ENCODE measurements at regions not wholly inside any gene's neighbourhood (a gene's known extent, or its start where the extent isn't known, plus 50 kb on each side); places are given as distances from the start of the nearest gene placed in this dataset.

DNA sequence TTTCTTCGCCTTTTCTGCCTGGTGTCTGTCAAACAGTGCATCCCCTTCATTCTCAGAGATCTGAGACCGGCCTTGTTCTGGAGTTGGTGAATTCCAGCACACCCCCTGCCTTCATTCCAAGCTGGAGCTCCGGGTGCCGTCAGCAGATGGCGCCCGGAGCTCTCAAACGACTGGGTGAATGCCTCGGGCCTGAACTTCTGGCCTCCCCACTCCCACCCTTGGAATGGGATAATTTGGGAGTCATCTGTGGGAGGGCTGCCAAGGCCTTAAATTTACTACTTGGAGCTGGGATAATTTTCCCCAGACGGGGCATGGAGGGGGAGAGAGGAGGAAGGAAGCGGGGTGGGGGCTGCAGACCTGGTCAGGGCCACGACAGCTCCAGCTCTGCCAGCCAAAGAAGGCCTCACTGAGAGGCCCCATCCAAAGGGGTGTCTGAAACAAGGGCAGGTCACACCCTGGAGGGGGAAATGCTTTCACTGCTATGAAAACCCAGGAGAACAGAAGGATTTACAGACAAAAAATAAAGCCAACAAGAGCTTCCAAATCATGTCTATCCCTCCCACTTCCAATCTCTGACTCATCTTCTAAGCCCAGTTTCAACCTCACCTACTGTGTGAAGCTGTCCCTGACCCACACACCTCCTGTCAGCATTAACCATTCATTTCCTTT, 187.9 kb downstream of the OPA1 start:
- DNase-seq: peak; percentile 22

DNA sequence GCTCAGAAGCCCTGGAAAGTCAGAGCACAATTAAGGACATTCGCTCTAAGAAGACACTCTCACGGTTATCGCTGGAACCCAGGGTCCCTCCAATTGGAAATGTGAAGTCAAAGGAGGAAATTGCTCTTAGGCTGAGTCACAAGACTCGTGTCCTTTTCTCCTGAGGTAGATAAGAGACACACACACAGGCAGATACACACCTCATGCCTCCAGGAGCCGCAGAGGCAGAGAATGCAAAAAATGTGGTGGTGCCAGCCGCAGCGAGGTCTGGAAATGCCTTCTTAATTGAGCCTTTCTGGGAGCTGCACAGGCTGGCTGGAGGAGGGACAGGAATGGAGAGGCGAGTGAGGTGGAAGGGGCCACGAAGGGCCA, 189.3 kb downstream of the OPA1 start:
- DNase-seq: no peak

DNA sequence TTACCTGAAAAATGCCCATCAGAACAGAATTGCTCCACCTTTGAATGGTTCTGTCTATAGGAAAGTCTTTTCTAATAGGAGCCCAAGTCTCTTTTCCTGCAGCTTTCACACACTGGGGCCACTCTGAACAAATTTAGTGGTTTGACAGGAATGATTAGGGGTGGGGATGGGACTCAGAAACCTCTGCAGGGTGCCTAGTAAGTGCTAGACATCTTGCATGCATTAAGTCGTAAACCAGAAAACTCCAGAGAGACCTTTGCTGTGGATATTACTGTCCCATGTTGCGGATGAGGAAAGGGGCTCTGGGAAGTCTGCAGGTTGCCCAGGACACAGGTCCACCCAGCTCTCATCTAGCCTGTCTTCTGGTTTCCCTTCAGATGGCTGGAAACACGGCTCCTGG, 189.7 kb downstream of the OPA1 start:
- DNase-seq: no peak

DNA sequence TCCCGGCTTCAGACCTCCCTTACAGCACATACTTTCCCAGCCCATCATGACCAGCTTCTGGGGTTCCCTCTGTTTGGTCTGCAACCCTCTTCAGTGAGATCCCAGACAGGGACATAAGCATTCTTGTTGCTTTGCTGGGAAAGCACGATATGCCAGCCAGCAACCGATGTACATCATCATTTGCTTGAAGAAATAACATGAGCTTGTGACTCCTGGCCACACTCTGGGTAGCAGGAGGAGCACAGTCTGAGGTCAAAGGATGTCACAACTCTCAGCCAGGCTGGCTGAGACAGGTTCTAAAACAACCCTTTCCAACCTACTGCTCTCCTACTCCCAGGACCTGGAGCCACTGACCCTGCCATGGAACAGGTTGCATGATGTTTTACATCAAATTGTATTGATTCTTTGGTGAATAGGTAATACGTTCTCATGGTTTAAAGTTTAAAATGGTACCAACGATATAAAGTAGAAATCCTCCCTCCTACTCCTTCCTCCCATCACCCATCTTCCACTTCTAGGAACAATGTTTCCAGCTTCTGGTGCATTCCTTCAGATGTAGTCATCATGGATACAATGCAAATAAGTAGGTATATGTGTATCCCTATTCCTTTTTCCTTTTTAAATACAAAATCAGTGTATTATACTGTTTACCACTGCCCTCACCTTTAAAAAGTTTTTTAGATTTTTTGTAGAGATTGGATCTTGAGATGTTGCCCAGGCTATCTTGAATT, 190.3 kb downstream of the OPA1 start:
- DNase-seq: no peak

DNA sequence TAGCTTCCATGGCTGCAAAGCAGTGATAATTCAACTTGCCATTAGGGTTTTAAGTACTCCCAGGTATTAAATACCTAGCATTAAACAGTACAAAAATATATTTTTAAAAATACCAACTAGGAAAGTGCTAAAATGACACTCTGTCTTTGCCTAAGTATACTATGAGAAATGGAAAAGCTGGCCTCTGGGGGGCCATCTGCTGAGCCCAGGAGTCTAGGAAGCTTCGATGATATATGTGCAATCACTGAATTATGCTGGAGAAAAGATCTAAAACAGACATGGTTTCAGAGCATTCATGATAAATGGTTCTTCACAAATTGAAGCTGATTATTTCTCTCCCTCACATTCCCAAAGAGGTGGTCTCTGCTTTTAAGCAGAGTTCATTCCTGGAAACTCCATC, 191.8 kb downstream of the OPA1 start:
- DNase-seq: no peak

DNA sequence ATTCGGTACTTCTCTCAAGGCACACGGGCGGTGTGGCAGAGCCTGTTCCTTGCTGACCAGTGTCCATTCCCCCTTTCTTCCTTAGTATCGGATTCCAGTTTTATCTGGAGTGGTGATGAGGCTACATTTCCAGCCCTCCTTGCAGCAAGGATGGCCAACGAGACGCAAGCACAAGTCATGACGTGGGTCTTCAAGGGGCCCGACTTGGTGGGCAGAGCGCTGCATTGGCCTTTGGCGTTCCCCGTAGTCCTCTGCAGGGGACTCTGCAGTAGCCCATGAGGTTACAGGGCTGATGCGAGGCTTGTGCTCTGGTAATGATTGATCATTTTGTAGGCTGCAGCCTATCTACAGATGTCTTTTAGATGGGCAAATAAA, 194.5 kb downstream of the OPA1 start:
- DNase-seq: no peak

DNA sequence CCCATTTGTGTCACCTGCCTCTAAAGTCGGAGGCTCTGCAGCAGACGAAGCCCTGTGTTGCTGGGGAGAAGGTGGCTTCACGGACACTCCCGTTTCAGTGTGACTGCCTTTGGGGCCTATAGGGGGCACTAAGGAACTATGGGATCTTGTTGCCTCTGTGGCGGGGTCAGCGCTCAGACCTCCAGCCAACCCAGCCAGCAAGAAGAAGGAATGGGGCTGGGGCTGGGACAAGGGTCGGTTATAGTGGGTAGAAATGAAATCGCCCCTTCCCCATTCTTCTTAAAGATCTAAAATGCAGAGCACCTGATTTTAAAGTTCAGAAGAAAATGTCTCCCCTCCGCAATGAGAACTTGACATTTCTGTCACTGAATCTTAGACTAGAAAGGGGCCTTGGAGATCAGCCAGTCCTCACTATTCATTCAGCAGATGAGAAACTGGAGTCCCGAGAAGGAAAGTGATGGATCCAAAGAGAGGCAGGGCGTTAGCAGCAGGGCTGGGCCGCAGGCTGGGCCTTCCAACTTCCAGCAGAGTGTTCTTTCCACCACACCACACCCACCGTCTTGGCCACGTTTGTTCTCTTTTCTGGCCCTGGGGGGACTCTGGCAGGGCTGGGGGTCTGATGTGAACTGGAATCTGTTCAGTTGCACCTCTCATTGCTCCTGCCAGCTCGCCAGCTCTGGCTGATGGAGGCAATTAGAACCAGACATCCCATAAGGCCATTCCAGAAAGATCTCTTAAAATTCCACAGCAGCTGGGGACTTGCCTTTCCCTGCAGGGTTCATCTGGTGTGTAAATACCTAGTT, 195.4 kb downstream of the OPA1 start:
- DNase-seq: peak; percentile 45

DNA sequence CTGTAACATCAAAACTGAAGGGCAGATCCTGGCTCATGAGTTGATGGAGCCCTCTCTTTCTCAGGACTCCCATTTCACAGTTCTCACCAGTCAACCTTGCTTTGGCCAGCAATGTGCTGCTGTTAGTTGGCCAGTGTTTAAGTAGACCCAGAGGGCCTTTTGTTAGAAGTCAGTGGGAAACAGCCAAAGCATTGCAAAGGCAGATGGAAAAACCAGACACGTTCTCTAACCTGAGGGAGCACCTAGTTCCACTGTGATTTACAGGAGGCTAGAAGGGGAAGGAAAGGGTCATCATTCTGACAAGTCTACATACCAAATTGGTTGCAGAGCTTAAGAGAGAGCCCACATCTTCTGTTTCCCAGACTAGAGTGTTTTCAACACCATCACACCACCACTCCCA, 196.4 kb downstream of the OPA1 start:
- no peak for DNase-seq

DNA sequence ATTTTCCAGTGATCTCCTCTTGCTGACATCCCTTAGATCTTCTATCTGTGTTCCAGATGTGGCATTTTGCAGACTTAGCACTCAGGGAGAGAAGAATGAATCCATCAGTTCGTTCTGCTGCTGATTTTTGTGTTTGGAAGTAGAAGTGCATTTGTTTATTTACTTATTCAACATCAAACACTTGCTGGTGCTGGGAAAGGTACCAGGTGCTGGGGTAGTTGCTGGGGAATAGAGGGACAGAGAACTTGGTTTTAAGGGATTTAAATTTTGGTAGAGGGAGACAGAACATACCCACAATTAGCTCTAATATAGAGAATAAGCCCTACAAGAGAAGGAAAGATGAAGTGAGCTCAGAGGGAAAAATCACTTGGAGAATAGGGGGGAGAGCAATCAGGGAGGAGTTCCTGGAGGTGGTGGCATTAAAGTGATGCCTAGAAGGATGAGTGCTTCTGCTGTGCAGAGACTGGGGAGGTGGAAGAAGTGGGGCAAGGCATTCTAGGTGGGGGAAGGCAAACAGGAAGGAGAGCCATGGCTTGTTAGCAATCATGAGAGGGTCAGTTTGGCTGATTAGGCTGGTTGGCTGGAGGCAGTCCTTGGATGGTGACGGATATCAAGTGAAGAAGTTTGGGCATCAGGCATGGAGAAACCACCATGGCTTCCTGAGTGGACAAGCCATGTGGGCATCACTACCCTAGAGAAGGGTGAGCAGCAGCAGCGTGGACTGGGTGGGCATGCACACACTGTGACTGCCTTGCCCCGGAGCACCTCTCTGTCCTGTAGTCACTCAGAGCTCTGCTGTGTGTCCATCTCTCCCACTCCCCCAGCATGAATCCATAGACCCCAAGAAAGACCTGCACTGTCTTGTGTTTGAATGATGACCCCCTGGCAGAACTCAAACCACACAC, 197.3 kb downstream of the OPA1 start:
- DNase-seq: no peak

DNA sequence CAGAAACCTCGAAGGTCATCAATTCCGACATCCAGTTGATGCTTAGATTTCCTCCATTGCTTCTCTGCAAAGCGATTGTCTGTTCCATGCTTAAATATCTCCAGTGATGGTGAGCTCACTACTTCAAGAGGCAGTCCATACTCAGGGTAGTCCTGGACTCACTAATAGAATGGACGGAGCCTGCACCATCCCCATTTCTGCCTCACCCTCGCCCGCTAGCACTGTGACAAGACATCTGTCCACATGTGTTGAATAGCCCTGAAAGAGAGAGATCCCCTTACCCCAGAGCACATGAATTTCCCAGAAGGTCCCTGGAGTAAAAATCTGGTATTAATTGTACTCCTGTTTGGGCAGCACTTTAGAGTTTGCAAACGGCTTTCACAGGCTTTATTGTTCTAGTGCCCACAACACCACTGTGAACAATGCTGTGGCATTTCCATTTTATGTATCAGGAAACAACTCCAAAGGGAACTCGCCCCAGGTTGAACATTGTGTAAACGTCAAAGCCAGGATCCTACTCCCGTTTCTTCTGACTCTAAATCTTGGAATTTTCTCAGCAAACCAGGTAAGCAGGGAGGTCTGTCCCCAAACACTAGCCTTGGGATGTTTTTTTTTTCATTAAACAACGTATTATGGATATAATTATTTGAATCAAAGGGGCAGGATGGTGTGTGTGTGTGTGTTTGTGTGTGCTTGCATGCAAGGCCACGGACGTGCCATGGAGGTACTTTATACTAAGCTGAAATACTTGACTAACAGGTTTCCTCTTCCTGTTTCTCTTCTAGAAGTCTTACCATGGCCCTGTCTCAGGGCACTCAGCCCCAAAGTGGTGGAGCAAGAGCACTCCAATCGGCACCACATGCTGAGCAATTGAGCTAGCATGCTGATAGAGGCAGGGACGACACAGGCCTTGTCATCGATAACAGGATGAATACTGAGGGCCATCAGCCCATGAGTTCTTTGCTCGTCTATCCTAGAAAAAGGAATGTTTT, 198.3 kb downstream of the OPA1 start:
- DNase-seq: no peak

DNA sequence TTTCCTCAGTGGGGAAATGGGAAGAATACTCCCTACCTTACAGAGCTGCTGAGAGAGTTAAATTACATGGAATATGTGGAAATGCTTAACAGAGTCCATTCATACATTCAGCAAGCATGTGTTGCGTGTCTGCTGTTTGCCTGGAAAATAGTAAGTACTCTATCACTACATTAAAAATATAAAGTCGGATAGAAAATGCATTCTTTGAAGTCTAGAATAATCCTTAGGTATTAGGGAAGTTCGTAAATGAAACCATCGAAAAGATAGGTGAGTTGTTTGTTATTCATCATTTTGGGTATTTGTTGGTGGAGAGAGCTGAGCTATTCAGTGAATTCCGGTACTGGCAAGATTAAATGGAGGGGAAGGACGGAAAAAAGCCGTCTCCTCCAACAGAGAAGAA, 200.1 kb downstream of the OPA1 start:
- no peak for DNase-seq

DNA sequence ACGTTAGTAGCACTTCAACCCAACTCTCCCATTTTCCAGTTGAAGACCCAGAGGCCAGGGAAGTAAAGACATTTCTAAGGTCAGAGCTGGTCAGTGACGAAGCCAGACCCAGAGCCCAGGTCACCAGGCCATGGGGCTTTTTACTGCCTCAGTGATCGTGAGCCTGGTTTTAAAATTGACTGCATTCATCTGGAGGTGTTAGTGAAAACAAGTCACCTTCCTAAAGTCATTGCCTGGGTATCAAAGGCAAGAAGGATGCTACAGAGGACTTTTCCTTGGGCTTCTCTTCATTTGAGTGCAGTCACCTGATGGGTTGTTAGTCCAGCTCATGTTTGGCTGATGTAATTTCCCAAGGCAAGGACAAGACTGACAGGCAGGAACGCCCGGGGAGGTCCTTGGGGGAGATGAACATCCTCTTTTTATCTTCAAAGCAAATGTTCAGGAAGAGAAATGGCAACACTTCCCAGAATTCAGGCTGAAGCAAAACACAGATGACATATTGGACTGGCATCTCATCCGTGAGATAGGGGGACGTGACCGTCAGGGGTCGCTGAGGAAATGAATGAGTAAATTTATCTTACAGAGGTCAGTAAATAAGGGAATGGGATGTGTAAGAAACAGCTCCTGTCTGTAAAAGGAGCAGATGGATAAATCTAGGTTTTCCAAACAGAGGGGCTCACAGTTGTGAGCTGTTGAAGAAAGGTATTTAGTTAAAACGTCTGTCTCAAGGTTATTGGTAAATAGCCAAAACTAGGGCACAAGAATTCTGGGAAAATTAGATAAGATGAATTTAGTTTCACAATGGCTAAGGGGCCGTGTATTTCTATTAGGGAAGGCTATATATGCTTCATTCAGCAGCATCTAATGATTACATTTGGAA, 201.2 kb downstream of the OPA1 start:
- DNase-seq: no peak

DNA sequence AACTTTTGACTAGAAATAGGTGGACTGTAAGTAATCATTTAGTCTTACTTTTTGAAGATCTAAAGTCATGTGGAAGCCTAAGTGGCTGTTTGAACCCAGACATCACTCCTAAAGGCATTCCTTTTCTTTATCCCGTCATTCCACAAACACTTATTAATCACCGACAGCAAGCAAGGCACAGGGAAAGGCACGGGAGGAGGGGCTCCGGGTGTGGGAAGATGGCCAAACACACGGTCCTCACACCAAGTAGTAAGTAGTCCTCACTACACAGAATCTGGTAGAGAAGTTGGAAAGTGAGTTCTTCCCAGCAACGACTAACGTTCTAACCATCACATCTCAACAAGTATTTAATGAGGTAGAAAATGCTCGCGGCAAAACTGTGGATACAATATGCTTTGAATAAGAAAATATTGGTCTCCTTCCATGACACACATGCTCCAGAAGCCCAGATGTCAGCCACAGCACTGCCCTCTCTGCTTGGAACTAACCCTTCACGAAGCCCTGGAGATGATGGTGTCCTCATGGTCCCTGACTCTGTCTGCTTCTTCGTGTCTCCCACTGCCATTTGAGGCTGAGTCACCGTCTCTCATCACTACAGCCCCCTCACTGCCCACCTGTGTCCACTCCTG, 202.2 kb downstream of the OPA1 start:
- DNase-seq: no peak

DNA sequence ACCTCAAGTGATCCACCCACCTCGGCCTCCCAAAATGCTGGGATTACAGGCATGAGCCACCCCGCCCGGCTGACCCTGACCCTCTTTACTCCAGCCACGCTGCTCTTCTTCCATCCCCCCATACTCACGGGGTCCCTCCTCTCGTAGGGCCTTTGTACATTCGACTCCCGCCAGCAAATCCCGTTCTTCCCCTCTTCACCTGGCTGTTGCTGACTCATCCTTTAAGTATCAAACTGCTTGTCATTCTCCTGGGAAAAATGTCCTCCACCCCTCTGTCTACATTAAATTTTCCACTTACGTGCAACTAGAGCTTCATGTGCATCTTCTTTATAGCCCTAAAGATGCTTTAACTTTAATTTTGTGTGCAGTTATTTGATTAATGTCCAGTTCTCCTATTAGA, 203.1 kb downstream of the OPA1 start:
- DNase-seq: no peak

DNA sequence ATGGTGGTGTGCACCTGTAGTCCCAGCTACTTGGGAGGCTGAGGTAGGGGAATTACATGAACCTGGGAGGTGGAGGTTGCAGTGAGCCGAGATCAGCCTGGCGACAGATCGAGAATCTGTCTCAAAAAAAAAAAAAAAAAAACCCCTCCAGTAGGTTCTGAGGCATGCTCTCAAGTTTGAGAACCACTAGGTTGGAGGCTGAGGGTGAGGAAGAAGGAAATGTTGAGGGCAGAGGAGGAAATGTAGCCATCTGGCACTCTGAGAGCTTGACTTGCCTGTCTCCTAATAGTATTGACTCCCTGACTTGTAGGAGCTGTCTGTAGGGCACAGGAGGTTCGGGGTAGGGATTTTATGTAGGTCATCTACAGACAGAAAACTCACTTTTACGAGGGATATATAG, 204.6 kb downstream of the OPA1 start:
- DNase-seq: no peak

DNA sequence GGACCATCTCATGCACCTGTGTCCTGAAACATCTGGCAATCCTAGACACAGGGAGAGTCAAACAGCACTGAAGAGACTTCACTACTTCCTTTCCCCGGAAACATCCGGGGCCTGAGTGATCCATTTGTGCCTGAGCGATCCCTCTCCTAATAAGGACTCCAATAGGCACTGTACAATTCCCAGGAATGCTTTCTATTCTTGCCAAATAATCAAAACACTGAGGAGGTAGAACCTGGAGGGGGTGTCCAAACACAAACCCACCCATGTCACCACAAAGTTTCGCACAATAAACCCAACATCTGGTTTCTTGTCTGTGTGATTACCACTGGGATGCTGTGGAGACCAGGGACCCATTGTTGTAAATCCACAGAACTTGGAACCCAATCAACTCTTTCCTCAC, 205.0 kb downstream of the OPA1 start:
- DNase-seq: no peak

DNA sequence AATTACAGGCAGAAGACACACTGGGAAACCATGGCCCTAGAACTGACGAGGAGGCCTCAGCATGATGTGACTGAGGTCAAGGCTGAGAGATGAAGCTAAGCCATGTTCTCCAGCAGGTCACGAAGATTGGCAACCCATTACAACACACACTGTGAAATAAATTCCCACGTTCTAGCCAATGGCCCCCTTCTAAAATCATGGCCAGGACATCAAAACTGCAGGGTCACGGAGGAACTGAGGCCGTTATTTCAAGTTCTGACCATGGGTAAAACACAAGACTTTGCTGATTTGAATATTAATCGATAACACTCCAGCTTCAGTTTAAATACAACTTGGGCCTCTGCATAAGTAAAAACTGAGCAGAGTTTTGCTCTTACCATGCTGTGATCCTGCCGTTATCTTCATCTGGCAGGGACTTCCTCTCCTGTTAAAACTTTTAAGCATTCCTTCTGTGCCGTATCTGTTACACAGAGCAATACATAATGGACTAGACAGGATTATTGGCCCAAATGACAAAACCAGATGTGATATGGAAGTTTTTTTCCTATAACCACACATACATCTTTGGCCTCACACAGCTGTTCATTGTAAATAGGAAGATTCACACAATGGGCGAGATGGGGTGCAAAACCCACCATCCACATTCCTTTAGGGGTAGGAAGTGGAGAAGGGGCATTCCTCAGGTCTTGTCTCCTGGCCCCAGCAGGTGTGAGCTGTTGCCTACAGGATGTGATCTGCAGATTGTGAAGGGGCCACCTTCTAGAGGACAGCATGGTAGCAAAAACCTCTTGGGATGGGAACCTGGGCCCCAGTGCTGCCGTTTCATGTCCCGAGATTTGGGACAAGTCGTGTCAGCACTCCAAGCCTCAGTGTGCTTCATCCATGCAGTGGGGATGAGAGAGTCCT, 207.4 kb downstream of the OPA1 start:
- DNase-seq: no peak

DNA sequence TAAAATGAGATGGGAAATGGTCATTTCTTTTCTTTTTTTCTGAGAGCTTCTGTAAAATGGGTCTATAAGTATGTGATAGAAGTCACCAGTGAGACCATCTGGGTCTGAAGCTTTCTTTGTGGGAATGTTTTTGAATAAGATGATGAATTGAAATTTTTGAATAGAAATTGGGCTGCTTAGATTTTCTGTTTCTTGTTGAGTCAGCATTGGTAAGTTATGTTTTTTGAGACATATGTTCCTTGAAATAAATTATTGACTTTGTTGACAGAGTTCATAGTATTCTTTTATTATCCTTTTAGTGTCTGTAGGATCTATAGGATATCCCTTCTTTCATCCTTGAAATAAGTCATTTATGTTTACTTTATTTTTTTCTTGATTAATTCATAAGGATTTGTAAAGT, 208.1 kb downstream of the OPA1 start:
- no peak for DNase-seq

DNA sequence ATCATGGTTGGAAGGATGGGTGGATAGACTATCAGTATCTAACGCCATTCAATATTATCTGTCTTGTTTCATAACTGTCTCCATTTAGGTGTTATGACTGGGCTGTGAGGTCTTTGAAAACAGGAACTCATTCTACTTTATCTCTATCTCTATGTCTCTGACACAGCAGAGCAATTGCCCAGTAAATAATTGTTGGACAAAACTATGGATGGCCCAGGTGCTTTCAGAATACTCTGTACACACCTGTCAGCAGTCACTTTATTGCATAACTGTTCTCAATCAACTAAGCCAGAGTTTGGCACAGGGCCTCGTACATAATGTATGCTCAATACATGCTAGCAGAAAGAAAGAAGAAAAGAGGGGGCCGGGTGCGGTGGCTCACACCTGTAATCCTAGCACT, 210.3 kb downstream of the OPA1 start:
- no peak for DNase-seq

Data from CD4-positive, alpha-beta T cell treated with Interferon gamma for 1 hour (primary cell).